ENCODE measurements at regions not wholly inside any gene's neighbourhood (a gene's known extent, or its start where the extent isn't known, plus 50 kb on each side); places are given as distances from the start of the nearest gene placed in this dataset.

GRCh38 chr18:34943587-34943986 lies 97.6 kb upstream of the MAPRE2 start:
- Histone ChIP-seq H3K9me3 (ENCODE audit: control insufficient read depth, insufficient read depth, low read depth, low read length) (no peaks in the 10 kb centered on the region), H3K36me3 (ENCODE audit: control insufficient read depth, insufficient read depth, low read length) (no peaks in the 10 kb centered on the region), H3K4me1 (ENCODE audit: control insufficient read depth, insufficient read depth, low read length) (no peaks in the 10 kb centered on the region; the same call in 1 of the 2 replicates), H3K27me3 (ENCODE audit: control insufficient read depth, insufficient read depth, low read length) (no peaks in the 10 kb centered on the region), H3K27ac (ENCODE audit: low read length) (no peak overlapping the region), H3K4me3 (ENCODE audit: low read depth in 2 of 2, low read length in 2 of 2) (no peak overlapping the region)
- intact Hi-C loops (cut with micrococcal nuclease; ENCODE audit: unreplicated experiment), result no loop called here
- no peak for ATAC-seq
- POLR2A ChIA-PET, result no interaction called here
- TF ChIP-seq CTCF (IDR thresholded peaks at IDR 0.05), result no peak
- in situ Hi-C loops (cut with HindIII; ENCODE audit: low pct_unique_long_range_greater_than_20kb, low sequenced_read_pairs), result no loop called here
- BruUV-seq (replicated peaks), result no TSS peak
- CTCF ChIA-PET, result no interaction called here
- no peak for DNase-seq (ENCODE audit: low read depth, low spot score)

- intact Hi-C loops (cut with micrococcal nuclease; ENCODE audit: unreplicated experiment) (no loop called here), in situ Hi-C loops (cut with HindIII; ENCODE audit: low pct_unique_long_range_greater_than_20kb, low sequenced_read_pairs) (no loop called here)
- Histone ChIP-seq H3K4me3 (ENCODE audit: low read depth in 2 of 2, low read length in 2 of 2) (no peak overlapping the region), H3K27me3 (ENCODE audit: control insufficient read depth, insufficient read depth, low read length) (no peaks in the 10 kb centered on the region), H3K36me3 (ENCODE audit: control insufficient read depth, insufficient read depth, low read length) (no peaks in the 10 kb centered on the region), H3K4me1 (ENCODE audit: control insufficient read depth, insufficient read depth, low read length) (no peaks in the 10 kb centered on the region; the same call in 1 of the 2 replicates), H3K9me3 (ENCODE audit: control insufficient read depth, insufficient read depth, low read depth, low read length) (no peaks in the 10 kb centered on the region), H3K27ac (ENCODE audit: low read length) (no peak overlapping the region)
- CTCF ChIA-PET, result no interaction called here
- BruUV-seq (replicated peaks), result no TSS peak
- POLR2A ChIA-PET, result no interaction called here
- DNase-seq (ENCODE audit: low read depth, low spot score) (no peak), ATAC-seq (no peak)
- TF ChIP-seq CTCF (IDR thresholded peaks at IDR 0.05) (no peak), TCF7L2 (IDR thresholded peaks at IDR 0.05; ENCODE audit: low read depth, low read length) (no peak), SIN3A (IDR thresholded peaks at IDR 0.05; ENCODE audit: borderline replicate concordance, insufficient read depth, low read depth, low read length) (no peak), REST (IDR thresholded peaks at IDR 0.05; ENCODE audit: insufficient read depth in 1 of 2, low read depth in 2 of 2, low read length in 1 of 2) (no peak), POLR2AphosphoS5 (IDR thresholded peaks at IDR 0.05; ENCODE audit: low read depth, low read length) (no peak)
These were observed 93.5 kb upstream of the MAPRE2 start for GRCh38 chr18:34947711-34948125.
